ENCODE measurements at regions not wholly inside any gene's neighbourhood (a gene's known extent, or its start where the extent isn't known, plus 50 kb on each side); places are given as distances from the start of the nearest gene placed in this dataset.
A peak's percentile ranks its signal among the peaks of the same experiment; 100 is the strongest.

GRCh38 chr10:85542152-85542551 lies 824.4 kb downstream of the GRID1 start:
- H3K27ac Mint-ChIP-seq = no peak overlapping the region
- no peak overlapping the region for H3K27ac ChIP-seq (ENCODE audit: low read depth, low read length)
- no peaks in the 10 kb centered on the region for H3K4me1 ChIP-seq (ENCODE audit: control insufficient read depth in 2 of 2, insufficient read depth in 2 of 2, low read length in 2 of 2)
- CTCF ChIA-PET = no interaction called here
- no peaks in the 10 kb centered on the region for H3K36me3 Mint-ChIP-seq
- intact Hi-C loops (cut with micrococcal nuclease) = loop anchor here in 1 of 2 donors (10.0 kb wide), 3 partner anchors 213 to 593 kb away; no protein-coding TSS in a partner anchor
- ATAC-seq = no peak
- H3K9me3 Mint-ChIP-seq = peaks cover 0 to 6% (median 1%) of the 10 kb centered on the region in 11 donors
- peaks cover 0 to 24% (median 21%) of the 10 kb centered on the region in 5 donors for H3K27me3 Mint-ChIP-seq
- H3K9me3 ChIP-seq (ENCODE audit: control insufficient read depth in 2 of 3, low read length in 3 of 3) = no peaks in the 10 kb centered on the region
- H3K4me1 Mint-ChIP-seq = peaks cover 0 to 1% (median 0%) of the 10 kb centered on the region in 7 donors
- H3K4me3 ChIP-seq (ENCODE audit: low read length) = no peak overlapping the region
- DNase-seq = no peak
- no peaks in the 10 kb centered on the region for H3K36me3 ChIP-seq (ENCODE audit: control insufficient read depth in 2 of 3, insufficient read depth in 3 of 3, low read length in 3 of 3)
- no peak overlapping the region for H3K4me3 Mint-ChIP-seq
- no peaks in the 10 kb centered on the region for H3K27me3 ChIP-seq (ENCODE audit: control insufficient read depth in 2 of 2, insufficient read depth in 2 of 2, low read length in 2 of 2)
- POLR2A ChIA-PET = no interaction called here

GRCh38 chr10:85542936-85543730 lies 823.5 kb downstream of the GRID1 start:
- Histone ChIP-seq H3K36me3 (ENCODE audit: control insufficient read depth in 2 of 3, insufficient read depth in 3 of 3, low read length in 3 of 3) (no peaks in the 10 kb centered on the region), H3K4me1 (ENCODE audit: control insufficient read depth in 2 of 2, insufficient read depth in 2 of 2, low read length in 2 of 2) (no peaks in the 10 kb centered on the region), H3K4me3 (ENCODE audit: low read length) (no peak overlapping the region), H3K27ac (ENCODE audit: low read depth, low read length) (no peak overlapping the region), H3K9me3 (ENCODE audit: control insufficient read depth in 2 of 3, low read length in 3 of 3) (no peaks in the 10 kb centered on the region), H3K27me3 (ENCODE audit: control insufficient read depth in 2 of 2, insufficient read depth in 2 of 2, low read length in 2 of 2) (no peaks in the 10 kb centered on the region)
- intact Hi-C loops (cut with micrococcal nuclease) = loop anchor here in 1 of 2 donors (10.0 kb wide), 3 partner anchors 212 to 592 kb away; no protein-coding TSS in a partner anchor
- ATAC-seq = no peak
- ChIA-PET CTCF (no interaction called here), POLR2A (interaction anchor here (0.5 kb wide), 1 partner anchor 646 kb away, joined by 3 read pairs; no protein-coding TSS in a partner anchor)
- Mint-ChIP-seq H3K9me3 (peaks cover 0 to 6% (median 0%) of the 10 kb centered on the region in 11 donors), H3K36me3 (no peaks in the 10 kb centered on the region), H3K27me3 (peaks cover under 1 to 28% (median 21%) of the 10 kb centered on the region in 5 donors), H3K4me3 (no peak overlapping the region), H3K27ac (no peak overlapping the region), H3K4me1 (peaks cover 0 to 2% (median 0%) of the 10 kb centered on the region in 7 donors)
- DNase-seq = no peak

GRCh38 chr10:85544956-85545355 lies 821.6 kb downstream of the GRID1 start:
- H3K27ac ChIP-seq (ENCODE audit: low read depth, low read length) = no peak overlapping the region
- intact Hi-C loops (cut with micrococcal nuclease) = loop anchor here (5.0 to 10.0 kb wide), 4 partner anchors 67 to 590 kb away; no protein-coding TSS in a partner anchor
- no peak for DNase-seq
- ATAC-seq = no peak
- H3K4me1 ChIP-seq (ENCODE audit: control insufficient read depth in 2 of 2, insufficient read depth in 2 of 2, low read length in 2 of 2) = no peaks in the 10 kb centered on the region
- Mint-ChIP-seq H3K4me3 (no peak overlapping the region), H3K4me1 (peaks cover 0 to 4% (median 0%) of the 10 kb centered on the region in 7 donors), H3K27me3 (peaks cover 4 to 33% (median 21%) of the 10 kb centered on the region in 5 donors), H3K9me3 (peaks cover 0 to 6% (median 0%) of the 10 kb centered on the region in 11 donors), H3K36me3 (no peaks in the 10 kb centered on the region), H3K27ac (no peak overlapping the region)
- no peaks in the 10 kb centered on the region for H3K36me3 ChIP-seq (ENCODE audit: control insufficient read depth in 2 of 3, insufficient read depth in 3 of 3, low read length in 3 of 3)
- ChIA-PET POLR2A (no interaction called here), CTCF (no interaction called here)
- no peaks in the 10 kb centered on the region for H3K27me3 ChIP-seq (ENCODE audit: control insufficient read depth in 2 of 2, insufficient read depth in 2 of 2, low read length in 2 of 2)
- H3K4me3 ChIP-seq (ENCODE audit: low read length) = no peak overlapping the region
- no peaks in the 10 kb centered on the region for H3K9me3 ChIP-seq (ENCODE audit: control insufficient read depth in 2 of 3, low read length in 3 of 3)

- Histone ChIP-seq H3K4me1 (ENCODE audit: control insufficient read depth in 2 of 2, insufficient read depth in 2 of 2, low read length in 2 of 2) (no peaks in the 10 kb centered on the region), H3K27me3 (ENCODE audit: control insufficient read depth in 2 of 2, insufficient read depth in 2 of 2, low read length in 2 of 2) (no peaks in the 10 kb centered on the region), H3K9me3 (ENCODE audit: control insufficient read depth in 2 of 3, low read length in 3 of 3) (no peaks in the 10 kb centered on the region), H3K4me3 (ENCODE audit: low read length) (no peak overlapping the region), H3K36me3 (ENCODE audit: control insufficient read depth in 2 of 3, insufficient read depth in 3 of 3, low read length in 3 of 3) (no peaks in the 10 kb centered on the region), H3K27ac (ENCODE audit: low read depth, low read length) (no peak overlapping the region)
- DNase-seq = no peak
- H3K27me3 Mint-ChIP-seq = peaks cover 4 to 30% (median 21%) of the 10 kb centered on the region in 5 donors
- peaks cover 0 to 4% (median 0%) of the 10 kb centered on the region in 7 donors for H3K4me1 Mint-ChIP-seq
- H3K27ac Mint-ChIP-seq = no peak overlapping the region
- H3K4me3 Mint-ChIP-seq = no peak overlapping the region
- H3K9me3 Mint-ChIP-seq = peaks cover 0 to 6% (median 0%) of the 10 kb centered on the region in 11 donors
- POLR2A ChIA-PET = no interaction called here
- intact Hi-C loops (cut with micrococcal nuclease) = loop anchor here (5.0 to 10.0 kb wide), 4 partner anchors 66 to 589 kb away; no protein-coding TSS in a partner anchor
- no peaks in the 10 kb centered on the region for H3K36me3 Mint-ChIP-seq
- no peak for ATAC-seq
- CTCF ChIA-PET = interaction anchor here (0.5 kb wide), 1 partner anchor 248 kb away, joined by 3 read pairs; no protein-coding TSS in a partner anchor
These were observed 820.7 kb downstream of the GRID1 start for GRCh38 chr10:85545874-85546273.

GRCh38 chr10:85547460-85548023 lies 819.1 kb downstream of the GRID1 start:
- H3K4me1 ChIP-seq (ENCODE audit: control insufficient read depth in 2 of 2, insufficient read depth in 2 of 2, low read length in 2 of 2) = no peaks in the 10 kb centered on the region
- no peak overlapping the region for H3K4me3 ChIP-seq (ENCODE audit: low read length)
- Mint-ChIP-seq H3K27me3 (peaks cover 10 to 30% (median 24%) of the 10 kb centered on the region in 5 donors), H3K36me3 (no peaks in the 10 kb centered on the region), H3K9me3 (peaks cover 0 to 6% (median 0%) of the 10 kb centered on the region in 11 donors), H3K27ac (no peak overlapping the region), H3K4me1 (peaks cover 0 to 4% (median 0%) of the 10 kb centered on the region in 7 donors), H3K4me3 (no peak overlapping the region)
- POLR2A ChIA-PET = no interaction called here
- intact Hi-C loops (cut with micrococcal nuclease) = loop anchor here (2.0 to 10.0 kb wide), 6 partner anchors 65 to 827 kb away; no protein-coding TSS in a partner anchor
- H3K9me3 ChIP-seq (ENCODE audit: control insufficient read depth in 2 of 3, low read length in 3 of 3) = no peaks in the 10 kb centered on the region
- H3K27ac ChIP-seq (ENCODE audit: low read depth, low read length) = no peak overlapping the region
- H3K27me3 ChIP-seq (ENCODE audit: control insufficient read depth in 2 of 2, insufficient read depth in 2 of 2, low read length in 2 of 2) = no peaks in the 10 kb centered on the region
- DNase-seq = no peak
- H3K36me3 ChIP-seq (ENCODE audit: control insufficient read depth in 2 of 3, insufficient read depth in 3 of 3, low read length in 3 of 3) = no peaks in the 10 kb centered on the region
- no peak for ATAC-seq
- CTCF ChIA-PET = no interaction called here

GRCh38 chr10:85548034-85548433 lies 818.6 kb downstream of the GRID1 start:
- H3K9me3 ChIP-seq (ENCODE audit: control insufficient read depth in 2 of 3, low read length in 3 of 3) = no peaks in the 10 kb centered on the region
- H3K4me1 Mint-ChIP-seq = peaks cover 0 to 4% (median 0%) of the 10 kb centered on the region in 7 donors
- no peaks in the 10 kb centered on the region for H3K4me1 ChIP-seq (ENCODE audit: control insufficient read depth in 2 of 2, insufficient read depth in 2 of 2, low read length in 2 of 2)
- POLR2A ChIA-PET = no interaction called here
- no peaks in the 10 kb centered on the region for H3K27me3 ChIP-seq (ENCODE audit: control insufficient read depth in 2 of 2, insufficient read depth in 2 of 2, low read length in 2 of 2)
- DNase-seq = peak in 6 of 9 donors; percentile 20 to 40 (median 34)
- no peak overlapping the region for H3K27ac ChIP-seq (ENCODE audit: low read depth, low read length)
- H3K9me3 Mint-ChIP-seq = peaks cover 0 to 4% (median 0%) of the 10 kb centered on the region in 11 donors
- intact Hi-C loops (cut with micrococcal nuclease) = loop anchor here (2.0 to 10.0 kb wide), 6 partner anchors 64 to 827 kb away; no protein-coding TSS in a partner anchor
- no peak overlapping the region for H3K4me3 Mint-ChIP-seq
- H3K36me3 ChIP-seq (ENCODE audit: control insufficient read depth in 2 of 3, insufficient read depth in 3 of 3, low read length in 3 of 3) = no peaks in the 10 kb centered on the region
- peak; percentile 36 for ATAC-seq
- H3K27ac Mint-ChIP-seq = no peak overlapping the region
- H3K4me3 ChIP-seq (ENCODE audit: low read length) = no peak overlapping the region
- peaks cover 10 to 30% (median 24%) of the 10 kb centered on the region in 5 donors for H3K27me3 Mint-ChIP-seq
- H3K36me3 Mint-ChIP-seq = no peaks in the 10 kb centered on the region
- CTCF ChIA-PET = no interaction called here

All from naive thymus-derived CD4-positive, alpha-beta T cell (primary cell).